ENCODE measurements at regions not wholly inside any gene's neighbourhood (a gene's known extent, or its start where the extent isn't known, plus 50 kb on each side); places are given as distances from the start of the nearest gene placed in this dataset.

DNA sequence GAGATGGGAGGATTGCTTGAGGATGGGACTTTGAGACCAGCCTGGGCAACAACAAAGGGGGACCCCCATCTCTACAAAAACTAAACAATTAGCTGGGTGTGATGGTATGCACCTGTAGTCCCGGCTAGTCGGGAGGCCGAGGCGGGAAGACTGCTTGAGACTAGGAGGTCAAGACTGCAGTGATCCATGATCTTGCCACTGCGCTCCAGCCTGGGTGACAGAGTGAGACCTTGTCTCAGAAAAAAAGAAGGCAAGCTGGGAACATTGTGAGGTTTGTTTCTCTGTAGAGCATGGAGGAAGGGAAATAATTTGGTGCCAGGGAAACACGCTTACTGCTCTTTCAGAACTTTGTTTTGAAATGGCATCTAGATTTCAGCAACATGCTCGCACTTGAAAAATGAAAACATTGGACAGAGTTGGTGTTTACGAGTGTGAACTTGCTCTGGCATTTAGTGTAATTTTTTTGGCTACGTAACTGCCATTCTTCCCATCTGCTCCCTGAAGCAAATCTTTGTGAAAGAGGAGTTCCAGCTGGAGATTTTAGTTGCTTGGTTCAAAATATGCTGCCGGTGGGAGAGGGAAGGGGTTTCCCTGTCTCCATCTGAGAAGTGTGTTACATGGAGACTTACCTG, 125.6 kb upstream of the DLX2 start:
- CTCF ChIA-PET = interaction anchor here (0.9 to 8.7 kb wide), 10 partner anchors 11 to 238 kb away, joined by 3 to 54 read pairs (median 22); no protein-coding TSS in a partner anchor
- POLR2A ChIA-PET = interaction anchor here (0.6 to 9.5 kb wide), 21 partner anchors 7 to 441 kb away, joined by 3 to 245 read pairs (median 32); partner anchors contain the start of genes HAT1 and ITGA6
- Mint-ChIP-seq H3K27me3 (ENCODE audit: insufficient read depth, unreplicated experiment) (no peaks in the 10 kb centered on the region), H3K4me3 (ENCODE audit: unreplicated experiment) (peak overlapping the region; percentile 41), H3K36me3 (ENCODE audit: insufficient read depth, unreplicated experiment) (no peaks in the 10 kb centered on the region), H3K4me1 (ENCODE audit: insufficient read depth, unreplicated experiment) (peaks cover 64% of the 10 kb centered on the region), H3K9me3 (ENCODE audit: unreplicated experiment) (no peaks in the 10 kb centered on the region), H3K27ac (ENCODE audit: low read depth, unreplicated experiment) (peak overlapping the region; percentile 96)
- TF ChIP-seq, protein P1, sequence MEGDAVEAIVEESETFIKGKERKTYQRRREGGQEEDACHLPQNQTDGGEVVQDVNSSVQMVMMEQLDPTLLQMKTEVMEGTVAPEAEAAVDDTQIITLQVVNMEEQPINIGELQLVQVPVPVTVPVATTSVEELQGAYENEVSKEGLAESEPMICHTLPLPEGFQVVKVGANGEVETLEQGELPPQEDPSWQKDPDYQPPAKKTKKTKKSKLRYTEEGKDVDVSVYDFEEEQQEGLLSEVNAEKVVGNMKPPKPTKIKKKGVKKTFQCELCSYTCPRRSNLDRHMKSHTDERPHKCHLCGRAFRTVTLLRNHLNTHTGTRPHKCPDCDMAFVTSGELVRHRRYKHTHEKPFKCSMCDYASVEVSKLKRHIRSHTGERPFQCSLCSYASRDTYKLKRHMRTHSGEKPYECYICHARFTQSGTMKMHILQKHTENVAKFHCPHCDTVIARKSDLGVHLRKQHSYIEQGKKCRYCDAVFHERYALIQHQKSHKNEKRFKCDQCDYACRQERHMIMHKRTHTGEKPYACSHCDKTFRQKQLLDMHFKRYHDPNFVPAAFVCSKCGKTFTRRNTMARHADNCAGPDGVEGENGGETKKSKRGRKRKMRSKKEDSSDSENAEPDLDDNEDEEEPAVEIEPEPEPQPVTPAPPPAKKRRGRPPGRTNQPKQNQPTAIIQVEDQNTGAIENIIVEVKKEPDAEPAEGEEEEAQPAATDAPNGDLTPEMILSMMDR (IDR thresholded peaks at IDR 0.05; ENCODE audit: unreplicated experiment) = no peak
- peak; percentile 80 for DNase-seq (ENCODE audit: unreplicated experiment)
- no TSS peak for BruUV-seq (replicated peaks)
- intact Hi-C loops (cut with micrococcal nuclease) = no loop called here

DNA sequence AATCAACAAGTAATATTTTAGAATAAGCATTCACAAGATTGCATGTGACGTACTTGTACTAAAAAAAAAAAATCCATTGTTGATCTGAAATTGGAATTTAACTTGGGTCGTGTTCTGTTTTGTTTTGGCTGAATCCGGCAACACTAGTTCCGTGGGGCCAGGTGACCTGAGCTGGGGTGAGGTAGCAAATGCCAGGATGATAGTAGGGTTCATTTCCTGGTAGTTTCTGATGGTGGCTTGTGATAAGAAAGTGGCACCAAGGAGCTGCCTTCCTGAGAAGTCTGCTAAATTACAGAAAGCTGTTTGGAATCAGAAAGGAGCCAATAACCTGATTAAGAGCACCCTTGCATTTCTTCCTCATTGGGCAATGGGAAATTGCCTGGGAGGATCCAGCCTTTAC, 126.4 kb upstream of the DLX2 start:
- Mint-ChIP-seq H3K9me3 (ENCODE audit: unreplicated experiment) (no peaks in the 10 kb centered on the region), H3K36me3 (ENCODE audit: insufficient read depth, unreplicated experiment) (no peaks in the 10 kb centered on the region), H3K4me3 (ENCODE audit: unreplicated experiment) (peak overlapping the region; percentile 41), H3K27me3 (ENCODE audit: insufficient read depth, unreplicated experiment) (no peaks in the 10 kb centered on the region), H3K4me1 (ENCODE audit: insufficient read depth, unreplicated experiment) (peaks cover 64% of the 10 kb centered on the region), H3K27ac (ENCODE audit: low read depth, unreplicated experiment) (peak overlapping the region; percentile 96)
- intact Hi-C loops (cut with micrococcal nuclease) = no loop called here
- ChIA-PET POLR2A (interaction anchor here (0.6 to 9.5 kb wide), 22 partner anchors 8 to 795 kb away, joined by 3 to 245 read pairs (median 33); partner anchors contain the start of genes ITGA6 and METTL8), CTCF (interaction anchor here (0.6 to 8.7 kb wide), 12 partner anchors 12 to 966 kb away, joined by 3 to 54 read pairs (median 5); no protein-coding TSS in a partner anchor)
- DNase-seq (ENCODE audit: unreplicated experiment) = no peak
- TF ChIP-seq, protein P1 (IDR thresholded peaks at IDR 0.05; ENCODE audit: unreplicated experiment) = no peak
- BruUV-seq (replicated peaks) = no TSS peak

DNA sequence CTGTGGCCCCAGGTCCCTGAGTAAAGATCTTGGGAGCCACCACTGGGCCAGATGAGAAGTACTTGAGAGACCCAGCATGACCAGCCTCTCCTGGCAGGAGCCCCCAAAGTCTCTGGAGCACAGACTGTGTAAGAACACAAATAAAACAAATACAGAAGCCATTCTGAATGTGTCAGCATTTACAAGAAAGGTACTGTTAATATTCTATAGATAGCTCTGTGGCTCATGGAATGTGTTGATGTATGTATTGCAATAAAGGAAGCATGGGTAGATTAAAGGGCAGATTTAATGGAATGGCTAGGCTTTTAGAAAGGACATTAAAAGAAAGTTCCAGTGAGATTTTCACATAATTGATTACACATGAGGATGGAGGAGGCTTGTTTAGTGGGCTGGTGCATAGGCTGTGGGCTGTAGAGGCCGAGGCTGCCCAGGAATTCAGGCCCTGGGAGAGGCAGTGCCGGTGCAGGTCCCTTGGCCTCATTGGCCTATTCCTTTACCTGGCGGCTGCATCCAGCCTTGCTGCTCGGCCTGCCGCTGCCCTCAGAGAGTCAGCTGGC, 127.7 kb upstream of the DLX2 start:
- Mint-ChIP-seq H3K27me3 (ENCODE audit: insufficient read depth, unreplicated experiment) (no peaks in the 10 kb centered on the region), H3K4me1 (ENCODE audit: insufficient read depth, unreplicated experiment) (peaks cover 56% of the 10 kb centered on the region)

More for the DNA sequence above, 127.7 kb upstream of the DLX2 start:
- Mint-ChIP-seq H3K4me3 (ENCODE audit: unreplicated experiment) (no peak overlapping the region), H3K9me3 (ENCODE audit: unreplicated experiment) (no peaks in the 10 kb centered on the region), H3K36me3 (ENCODE audit: insufficient read depth, unreplicated experiment) (no peaks in the 10 kb centered on the region), H3K27ac (ENCODE audit: low read depth, unreplicated experiment) (peak overlapping the region; percentile 36)
- ChIA-PET POLR2A (interaction anchor here (0.6 to 9.5 kb wide), 27 partner anchors 9 to 440 kb away, joined by 3 to 245 read pairs (median 23); partner anchors contain the start of gene ITGA6), CTCF (interaction anchor here (0.7 to 8.7 kb wide), 13 partner anchors 9 to 235 kb away, joined by 3 to 54 read pairs (median 5); no protein-coding TSS in a partner anchor)
- no TSS peak for BruUV-seq (replicated peaks)
- DNase-seq (ENCODE audit: unreplicated experiment) = no peak
- TF ChIP-seq, protein P1 (IDR thresholded peaks at IDR 0.05; ENCODE audit: unreplicated experiment) = no peak
- intact Hi-C loops (cut with micrococcal nuclease) = loop anchor here (5.0 kb wide), 1 partner anchor 52 kb away; no protein-coding TSS in a partner anchor

Measured in MCF 10A (cell line).